ENCODE measurements at regions not wholly inside any gene's neighbourhood (a gene's known extent, or its start where the extent isn't known, plus 50 kb on each side); places are given as distances from the start of the nearest gene placed in this dataset.

DNA sequence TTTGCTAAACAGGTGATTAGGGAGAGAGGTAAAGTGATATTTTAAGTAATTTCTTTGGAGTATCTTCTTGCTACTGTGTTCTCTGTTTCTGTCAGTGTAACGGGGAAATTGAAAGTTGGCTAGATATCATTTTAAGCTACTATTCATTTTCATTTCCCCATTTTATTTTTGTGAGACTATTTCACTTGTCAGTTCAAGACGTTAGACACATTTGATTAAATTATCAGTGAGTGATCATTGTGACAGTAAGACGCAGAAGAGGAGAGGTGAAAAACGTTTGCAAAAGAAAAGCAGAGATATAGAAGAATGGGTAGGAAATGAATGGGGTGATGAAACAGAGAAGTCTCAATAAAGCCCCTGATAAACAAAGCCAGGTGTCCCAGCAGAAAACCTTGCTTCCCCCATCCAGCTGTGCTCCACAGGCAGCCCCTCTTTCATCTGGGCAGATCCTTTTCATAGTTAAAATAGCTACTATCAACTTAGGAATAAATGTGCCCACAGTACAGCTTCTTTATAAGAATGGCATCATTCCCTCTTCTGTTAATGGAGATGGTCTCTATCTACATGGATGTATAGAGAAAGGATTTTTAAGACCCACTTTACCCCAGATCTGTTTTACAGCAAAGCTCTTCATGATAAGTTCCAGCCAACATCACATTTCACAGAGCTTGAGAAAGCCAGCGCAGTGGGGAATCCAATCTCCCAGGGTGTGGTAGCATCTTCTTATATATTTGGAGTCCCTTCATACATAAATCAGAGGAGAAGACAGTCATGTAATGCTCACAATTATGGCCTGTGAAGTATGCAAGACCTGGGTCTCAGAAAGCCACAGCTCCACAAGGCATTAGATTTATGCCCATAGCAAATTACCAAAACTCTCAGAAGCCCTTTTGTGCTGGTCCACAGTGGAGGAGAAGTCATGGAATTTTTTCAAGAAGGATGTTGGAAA is 138.1 kb upstream of the ITGB1 start:
- TF ChIP-seq NFRKB (IDR thresholded peaks at IDR 0.05) (no peak), SP1 (IDR thresholded peaks at IDR 0.05) (no peak), ZNF384 (IDR thresholded peaks at IDR 0.05) (no peak), FOXK2 (IDR thresholded peaks at IDR 0.05) (no peak), LEF1 (IDR thresholded peaks at IDR 0.05; ENCODE audit: borderline replicate concordance) (no peak), ELF4 (IDR thresholded peaks at IDR 0.05) (no peak)
- TF ChIP-seq, protein P1, sequence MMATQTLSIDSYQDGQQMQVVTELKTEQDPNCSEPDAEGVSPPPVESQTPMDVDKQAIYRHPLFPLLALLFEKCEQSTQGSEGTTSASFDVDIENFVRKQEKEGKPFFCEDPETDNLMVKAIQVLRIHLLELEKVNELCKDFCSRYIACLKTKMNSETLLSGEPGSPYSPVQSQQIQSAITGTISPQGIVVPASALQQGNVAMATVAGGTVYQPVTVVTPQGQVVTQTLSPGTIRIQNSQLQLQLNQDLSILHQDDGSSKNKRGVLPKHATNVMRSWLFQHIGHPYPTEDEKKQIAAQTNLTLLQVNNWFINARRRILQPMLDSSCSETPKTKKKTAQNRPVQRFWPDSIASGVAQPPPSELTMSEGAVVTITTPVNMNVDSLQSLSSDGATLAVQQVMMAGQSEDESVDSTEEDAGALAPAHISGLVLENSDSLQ (IDR thresholded peaks at IDR 0.05): no peak
- CTCF ChIA-PET: no interaction called here
- no peak for DNase-seq (ENCODE audit: extremely low spot score)
- POLR2A ChIA-PET: no interaction called here

DNA sequence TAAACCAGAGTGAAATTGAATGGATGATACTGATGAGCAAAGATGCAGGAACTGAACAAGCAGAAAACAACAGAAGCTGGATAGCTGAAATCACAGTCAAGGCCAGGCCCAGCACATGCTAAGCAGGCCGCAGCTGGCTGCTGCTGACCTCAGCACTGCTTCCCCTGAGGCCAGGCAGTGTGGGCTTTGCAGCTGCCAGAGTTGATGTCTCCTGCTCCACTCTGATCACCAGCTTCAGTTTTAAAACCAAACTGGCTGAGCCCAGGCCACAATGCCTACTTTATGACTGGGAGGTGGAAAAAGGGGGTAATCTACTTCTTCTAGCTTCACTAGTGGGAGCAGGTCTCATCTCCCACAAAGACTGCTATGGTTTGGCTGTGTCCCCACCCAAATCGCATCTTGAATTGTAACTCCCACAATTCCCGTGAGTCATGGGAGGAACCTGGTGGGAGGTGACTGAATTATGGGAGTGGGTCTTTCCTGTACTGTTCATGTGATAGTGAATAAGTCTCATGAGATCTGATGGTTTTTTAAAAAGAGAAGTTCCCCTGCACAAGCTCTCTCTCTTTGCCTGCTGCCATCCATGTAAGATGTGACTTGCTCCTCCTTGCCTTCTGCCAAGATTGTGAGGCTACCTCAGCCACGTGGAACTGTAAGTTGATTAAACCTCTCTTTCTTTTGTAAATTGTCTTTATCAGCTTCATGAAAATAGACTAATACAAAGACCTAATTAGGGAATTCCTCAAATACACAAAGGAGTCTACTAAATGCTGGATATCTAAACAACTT is 136.4 kb upstream of the ITGB1 start:
- no peak for TF ChIP-seq ELF4 (IDR thresholded peaks at IDR 0.05)
- TF ChIP-seq SP1 (IDR thresholded peaks at IDR 0.05): no peak
- TF ChIP-seq FOXA1 (IDR thresholded peaks at IDR 0.05): no peak
- TF ChIP-seq NFRKB (IDR thresholded peaks at IDR 0.05): no peak
- no peak for TF ChIP-seq SUZ12 (IDR thresholded peaks at IDR 0.05)
- no peak for TF ChIP-seq ZNF384 (IDR thresholded peaks at IDR 0.05)
- no peak for TF ChIP-seq TARDBP (IDR thresholded peaks at IDR 0.05)
- TF ChIP-seq FOXK2 (IDR thresholded peaks at IDR 0.05): no peak
- TF ChIP-seq FOXM1 (IDR thresholded peaks at IDR 0.05; ENCODE audit: borderline replicate concordance): no peak
- TF ChIP-seq HDGF (IDR thresholded peaks at IDR 0.05; ENCODE audit: borderline replicate concordance): no peak
- TF ChIP-seq CTBP1 (IDR thresholded peaks at IDR 0.05; ENCODE audit: borderline replicate concordance): no peak
- no peak for TF ChIP-seq ARNT (IDR thresholded peaks at IDR 0.05)
- no peak for TF ChIP-seq L3MBTL2 (conservative IDR thresholded peaks at IDR 0.05)
- TF ChIP-seq LEF1 (IDR thresholded peaks at IDR 0.05; ENCODE audit: borderline replicate concordance): no peak
- TF ChIP-seq BHLHE40 (IDR thresholded peaks at IDR 0.05; ENCODE audit: borderline replicate concordance): no peak
- TF ChIP-seq, protein P1 (IDR thresholded peaks at IDR 0.05): no peak
- POLR2A ChIA-PET: no interaction called here
- no peak for DNase-seq (ENCODE audit: extremely low spot score)
- CTCF ChIA-PET: no interaction called here

DNA sequence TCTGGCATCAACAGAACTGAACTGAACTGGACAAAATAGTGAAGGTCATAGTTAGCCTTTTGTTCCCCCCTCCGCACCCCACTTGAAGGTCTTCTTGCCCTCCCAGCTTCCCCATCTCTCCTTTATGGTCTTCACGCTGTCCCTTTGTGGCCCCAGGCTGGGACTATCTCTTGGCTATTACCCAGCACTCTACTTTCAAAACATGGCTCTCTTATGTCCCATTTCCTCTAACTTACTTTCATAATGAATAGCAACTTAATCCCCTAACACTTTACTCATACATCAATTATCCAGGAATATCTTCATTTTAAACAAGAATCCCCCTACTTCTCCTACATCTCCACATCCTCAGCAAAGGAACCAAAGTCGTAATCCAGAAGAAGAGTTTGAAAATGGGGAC is 135.3 kb upstream of the ITGB1 start:
- TF ChIP-seq TARDBP (IDR thresholded peaks at IDR 0.05) (no peak), ELF4 (IDR thresholded peaks at IDR 0.05) (no peak), FOXK2 (IDR thresholded peaks at IDR 0.05) (no peak)
- ChIA-PET POLR2A (interaction anchor here (0.6 kb wide), 1 partner anchor 23 kb away, joined by 3 read pairs; no protein-coding TSS in a partner anchor), CTCF (no interaction called here)
- DNase-seq (ENCODE audit: extremely low spot score): no peak

DNA sequence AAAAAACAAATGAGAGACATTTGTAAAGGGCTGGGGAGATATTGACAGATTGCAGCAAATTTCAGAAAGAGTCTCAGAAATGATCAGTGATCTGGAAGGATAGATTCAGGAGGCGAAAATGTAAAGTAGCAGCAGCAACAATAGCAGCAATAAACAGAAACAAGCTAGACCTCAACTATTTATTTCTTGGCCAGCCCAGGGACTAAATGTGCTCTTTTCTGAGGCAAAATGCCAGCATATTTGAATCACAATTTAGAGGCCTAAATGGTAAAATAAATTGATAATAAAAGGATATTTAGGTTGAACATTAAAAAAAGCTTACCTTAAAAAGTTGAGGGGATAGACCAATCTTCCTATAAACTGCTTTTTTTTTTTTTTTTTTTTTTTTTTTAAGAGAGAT is 134.6 kb upstream of the ITGB1 start:
- TF ChIP-seq BHLHE40 (IDR thresholded peaks at IDR 0.05; ENCODE audit: borderline replicate concordance): no peak
- no peak for TF ChIP-seq CTBP1 (IDR thresholded peaks at IDR 0.05; ENCODE audit: borderline replicate concordance)
- TF ChIP-seq NFRKB (IDR thresholded peaks at IDR 0.05): no peak
- no peak for TF ChIP-seq FOXK2 (IDR thresholded peaks at IDR 0.05)
- no peak for TF ChIP-seq FOXM1 (IDR thresholded peaks at IDR 0.05; ENCODE audit: borderline replicate concordance)
- TF ChIP-seq, protein P1 (IDR thresholded peaks at IDR 0.05): no peak
- TF ChIP-seq TARDBP (IDR thresholded peaks at IDR 0.05): no peak
- TF ChIP-seq ZNF384 (IDR thresholded peaks at IDR 0.05): no peak
- TF ChIP-seq LEF1 (IDR thresholded peaks at IDR 0.05; ENCODE audit: borderline replicate concordance): no peak
- TF ChIP-seq HDGF (IDR thresholded peaks at IDR 0.05; ENCODE audit: borderline replicate concordance): no peak
- POLR2A ChIA-PET: no interaction called here
- DNase-seq (ENCODE audit: extremely low spot score): no peak
- CTCF ChIA-PET: interaction anchor here (0.6 kb wide), 1 partner anchor 9 kb away, joined by 4 read pairs; no protein-coding TSS in a partner anchor

DNA sequence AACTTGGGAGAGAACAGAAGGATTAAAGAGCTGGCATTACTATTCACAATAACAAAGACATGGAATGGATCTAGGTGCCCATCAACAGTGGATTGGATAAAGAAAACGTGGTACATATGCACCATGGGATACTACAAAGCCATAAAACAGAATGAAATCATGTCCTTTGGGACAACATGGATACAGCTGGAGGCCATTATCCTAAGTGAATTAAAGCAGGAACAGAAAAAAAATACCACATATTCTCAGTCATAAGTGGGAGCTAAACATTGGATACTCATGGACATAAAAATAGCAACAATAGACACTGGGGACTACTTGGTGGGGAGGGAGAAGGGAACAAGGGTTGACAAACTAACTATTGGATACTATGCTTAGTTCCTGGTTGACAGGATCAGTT is 133.2 kb upstream of the ITGB1 start:
- TF ChIP-seq TARDBP (IDR thresholded peaks at IDR 0.05) (no peak), CTBP1 (IDR thresholded peaks at IDR 0.05; ENCODE audit: borderline replicate concordance) (no peak), NFRKB (IDR thresholded peaks at IDR 0.05) (no peak), ARNT (IDR thresholded peaks at IDR 0.05) (no peak), HDGF (IDR thresholded peaks at IDR 0.05; ENCODE audit: borderline replicate concordance) (no peak), ZNF384 (IDR thresholded peaks at IDR 0.05) (no peak), SUZ12 (IDR thresholded peaks at IDR 0.05) (no peak), ELF4 (IDR thresholded peaks at IDR 0.05) (no peak), L3MBTL2 (conservative IDR thresholded peaks at IDR 0.05) (no peak), SP1 (IDR thresholded peaks at IDR 0.05) (no peak), LEF1 (IDR thresholded peaks at IDR 0.05; ENCODE audit: borderline replicate concordance) (no peak), FOXK2 (IDR thresholded peaks at IDR 0.05) (no peak), FOXM1 (IDR thresholded peaks at IDR 0.05; ENCODE audit: borderline replicate concordance) (no peak)
- no peak for DNase-seq (ENCODE audit: extremely low spot score)
- ChIA-PET POLR2A (no interaction called here), CTCF (no interaction called here)

DNA sequence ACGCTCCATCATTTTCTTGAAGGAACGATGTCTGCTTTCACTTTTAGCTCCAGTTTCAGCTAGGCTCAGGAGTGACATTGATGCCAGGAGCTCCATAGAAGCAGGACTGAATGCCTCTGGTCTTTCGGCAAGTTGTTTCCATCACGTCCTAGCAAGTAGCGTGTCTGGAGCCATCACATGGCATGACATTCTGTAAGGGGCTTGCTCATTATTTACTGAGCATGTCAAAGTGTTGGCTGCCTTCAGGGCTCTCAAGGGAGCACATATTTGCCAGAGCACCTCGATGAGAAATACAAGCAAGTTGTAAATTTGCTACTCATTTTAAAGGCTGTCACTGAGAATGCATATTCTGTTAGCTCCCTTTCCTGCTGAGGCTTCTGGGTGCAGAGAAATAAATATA is 131.0 kb upstream of the ITGB1 start:
- POLR2A ChIA-PET: no interaction called here
- DNase-seq (ENCODE audit: extremely low spot score): no peak
- TF ChIP-seq ELF4 (IDR thresholded peaks at IDR 0.05): no peak
- TF ChIP-seq FOXA1 (IDR thresholded peaks at IDR 0.05): no peak
- TF ChIP-seq NFRKB (IDR thresholded peaks at IDR 0.05): no peak
- no peak for TF ChIP-seq SUZ12 (IDR thresholded peaks at IDR 0.05)
- TF ChIP-seq BHLHE40 (IDR thresholded peaks at IDR 0.05; ENCODE audit: borderline replicate concordance): no peak
- CTCF ChIA-PET: no interaction called here
